Kasumi-1 (cell line): ENCODE measurements at regions not wholly inside any gene's neighbourhood (a gene's known extent, or its start where the extent isn't known, plus 50 kb on each side); places are given as distances from the start of the nearest gene placed in this dataset.

Experiments used
- DNase-seq, 2 experiments: peaks; one replicate each; lab custom pipeline; 2025; lab: John Stamatoyannopoulos, UW

GRCh38 chr4:96183611-96184010 is 343.7 kb downstream of the PDHA2 start:
- DNase-seq = no peak

- DNase-seq = no peak
These were observed 346.7 kb downstream of the PDHA2 start for GRCh38 chr4:96186593-96186992.

DNA sequence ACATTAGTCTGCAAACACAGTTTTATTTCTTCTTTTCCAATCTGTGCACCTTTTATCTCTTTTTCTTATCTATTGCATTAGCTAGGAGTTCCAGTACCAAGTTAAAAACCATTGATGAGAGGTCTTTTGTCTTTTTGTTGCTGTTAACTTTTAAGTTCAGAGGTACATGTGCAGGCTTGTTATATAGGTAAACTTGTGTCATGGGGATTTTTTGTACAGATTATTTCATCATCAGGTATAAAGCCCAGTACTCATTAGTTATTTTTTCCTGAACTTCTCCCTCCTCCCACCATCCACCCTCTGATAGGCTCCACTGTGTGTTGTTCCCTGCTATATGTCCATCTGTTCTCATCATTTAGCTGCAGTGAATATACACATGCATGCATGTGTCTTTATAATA is 349.9 kb downstream of the PDHA2 start:
- DNase-seq = no peak

GRCh38 chr4:96193061-96193460 is 353.2 kb downstream of the PDHA2 start:
- no peak for DNase-seq

DNA sequence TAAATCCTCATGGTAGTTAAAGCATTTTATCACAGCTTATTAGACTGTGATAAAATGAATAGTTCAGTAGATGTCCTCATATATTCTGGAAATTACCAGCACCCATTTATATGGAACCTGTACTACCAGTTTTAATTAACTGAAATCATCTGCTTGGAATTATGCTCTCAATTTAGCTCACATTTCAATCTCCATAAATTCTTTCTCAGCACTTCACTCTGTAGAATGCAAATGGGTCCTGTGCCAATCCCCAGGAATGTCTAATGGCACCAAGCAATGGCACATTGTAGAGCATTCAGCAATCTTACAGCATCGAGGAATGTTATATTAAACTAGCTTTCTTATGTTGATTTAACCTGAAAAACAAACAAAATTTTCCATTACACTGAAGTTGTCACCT is 355.1 kb downstream of the PDHA2 start:
- no peak for DNase-seq

DNA sequence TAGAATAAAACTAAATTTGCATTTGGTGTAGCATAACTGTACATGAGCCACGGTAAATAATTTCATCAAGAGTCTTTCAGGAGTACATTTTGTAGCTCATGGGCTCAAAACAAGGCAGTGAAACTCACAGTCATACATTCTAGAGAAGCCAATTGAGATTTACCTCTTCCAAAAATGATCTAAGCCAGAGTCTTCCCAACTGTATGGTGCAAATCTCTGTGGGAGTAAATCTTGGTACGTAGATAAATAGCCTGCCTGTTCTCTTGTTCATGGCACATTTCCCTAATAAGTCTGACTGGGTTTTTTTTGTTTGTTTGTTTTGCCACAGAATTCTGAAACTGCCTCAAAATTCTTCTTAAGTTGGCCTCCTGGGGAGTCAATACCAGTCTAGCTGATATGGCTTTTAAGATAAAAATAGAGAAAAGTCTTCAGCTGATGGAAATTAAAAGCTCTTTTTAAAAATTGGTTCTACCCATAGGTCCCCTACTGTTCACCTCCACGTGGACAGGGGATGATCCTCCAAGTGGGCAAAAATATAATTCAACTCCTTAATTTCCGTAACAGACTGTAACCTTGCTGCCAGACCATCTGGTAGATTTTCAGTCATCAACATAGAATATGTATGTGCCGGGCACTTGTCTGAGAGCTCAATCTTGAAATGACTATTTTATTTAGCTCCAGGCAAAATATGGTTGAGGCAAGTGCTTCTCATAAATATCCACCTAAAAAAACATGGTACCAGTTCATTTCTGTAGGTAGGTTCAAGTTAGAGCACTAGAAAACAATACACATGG is 365.4 kb downstream of the PDHA2 start:
- no peak for DNase-seq

- DNase-seq = no peak
These were observed 387.6 kb downstream of the PDHA2 start for GRCh38 chr4:96227515-96227914.

DNA sequence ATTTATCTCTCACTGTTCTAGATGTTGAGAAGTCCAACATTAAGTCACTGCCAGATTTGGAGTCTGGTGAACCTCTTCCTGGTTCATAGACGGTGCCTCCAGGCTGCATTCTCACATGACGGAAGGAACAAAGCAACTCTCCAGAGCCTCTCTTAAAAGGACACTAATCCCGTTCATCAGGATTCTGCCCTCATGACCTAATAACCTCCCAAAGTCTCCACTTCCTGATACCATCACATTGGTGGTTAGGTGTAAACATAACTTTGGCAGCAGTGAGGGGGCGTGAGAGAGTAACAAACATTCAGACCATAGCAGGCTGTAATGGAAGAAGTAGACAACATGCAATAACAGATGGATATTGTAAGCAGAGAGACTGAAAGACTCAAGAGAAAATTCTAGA is 388.6 kb downstream of the PDHA2 start:
- DNase-seq = no peak

DNA sequence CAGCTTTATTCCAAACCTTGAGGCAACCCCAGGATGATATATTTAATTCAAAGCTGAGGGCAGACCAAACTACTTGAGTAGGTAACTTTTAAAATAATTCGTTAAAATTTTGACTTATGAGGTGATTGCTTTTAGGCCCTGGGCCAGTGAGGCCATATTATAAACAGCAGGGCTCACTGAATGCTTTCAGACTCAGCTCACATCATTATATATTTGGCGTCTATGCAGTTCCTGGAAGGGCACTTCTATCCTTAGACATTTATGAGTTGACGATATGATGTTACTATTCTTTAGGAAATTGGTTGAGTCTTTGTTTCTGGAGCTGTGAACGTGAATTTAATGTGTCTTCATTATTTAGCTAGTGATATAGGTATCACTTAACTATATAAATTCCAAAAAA is 400.1 kb downstream of the PDHA2 start:
- DNase-seq = no peak

DNA sequence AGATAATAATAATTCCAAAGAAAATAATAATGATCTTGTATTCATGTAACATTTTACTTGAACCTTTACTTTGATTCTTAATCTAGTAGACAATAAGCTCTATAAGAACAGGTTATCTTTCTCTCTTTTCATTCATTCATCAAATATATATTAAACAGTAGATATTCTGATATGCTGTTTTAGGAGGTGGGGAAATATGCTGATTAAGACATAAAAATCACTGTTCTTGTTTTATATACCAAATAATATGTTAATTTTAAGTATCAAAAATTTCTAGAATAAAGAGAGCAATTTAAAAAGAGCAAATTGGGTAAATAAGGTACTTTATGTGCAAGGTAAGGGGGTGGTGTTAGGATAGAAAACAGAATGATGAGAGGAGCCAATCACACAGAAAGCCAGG is 401.9 kb downstream of the PDHA2 start:
- no peak for DNase-seq

DNA sequence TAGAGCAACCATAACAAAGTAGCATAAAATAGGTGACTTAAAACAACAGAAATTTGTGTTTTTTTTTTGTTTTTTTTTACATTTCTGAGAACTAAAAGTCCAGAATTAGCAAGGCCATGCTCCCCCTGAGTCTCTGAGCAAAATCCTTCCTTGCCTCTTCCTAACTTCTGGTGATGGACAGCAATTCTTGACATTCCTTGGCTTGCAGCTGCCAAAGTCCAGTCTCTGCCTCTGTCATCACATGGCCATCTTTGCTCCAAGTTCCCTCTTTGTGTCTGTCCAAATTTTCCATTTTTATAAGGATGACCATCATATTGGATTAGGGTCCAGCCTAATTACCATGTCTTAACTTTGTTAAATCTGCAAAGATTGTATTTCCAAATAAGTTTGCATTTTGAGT is 407.2 kb downstream of the PDHA2 start:
- no peak for DNase-seq

DNA sequence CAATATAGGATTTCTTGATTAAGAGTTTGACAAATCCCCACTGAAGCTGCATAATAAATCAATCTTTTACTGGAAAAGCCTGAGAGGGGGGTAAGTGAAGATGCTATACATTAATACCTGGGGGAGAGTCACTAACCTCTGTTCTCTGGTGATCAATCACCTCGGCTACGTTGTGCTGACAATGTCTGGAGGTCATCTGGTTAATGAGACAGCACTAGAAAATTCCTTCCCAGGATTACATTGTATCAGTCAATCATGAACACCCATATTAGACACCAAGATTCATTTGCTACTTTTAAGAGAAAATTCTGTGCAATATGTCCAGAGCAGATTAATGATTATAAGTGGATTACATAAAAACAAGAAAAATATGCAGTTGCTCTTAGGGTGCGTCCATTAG is 408.3 kb downstream of the PDHA2 start:
- no peak for DNase-seq

DNA sequence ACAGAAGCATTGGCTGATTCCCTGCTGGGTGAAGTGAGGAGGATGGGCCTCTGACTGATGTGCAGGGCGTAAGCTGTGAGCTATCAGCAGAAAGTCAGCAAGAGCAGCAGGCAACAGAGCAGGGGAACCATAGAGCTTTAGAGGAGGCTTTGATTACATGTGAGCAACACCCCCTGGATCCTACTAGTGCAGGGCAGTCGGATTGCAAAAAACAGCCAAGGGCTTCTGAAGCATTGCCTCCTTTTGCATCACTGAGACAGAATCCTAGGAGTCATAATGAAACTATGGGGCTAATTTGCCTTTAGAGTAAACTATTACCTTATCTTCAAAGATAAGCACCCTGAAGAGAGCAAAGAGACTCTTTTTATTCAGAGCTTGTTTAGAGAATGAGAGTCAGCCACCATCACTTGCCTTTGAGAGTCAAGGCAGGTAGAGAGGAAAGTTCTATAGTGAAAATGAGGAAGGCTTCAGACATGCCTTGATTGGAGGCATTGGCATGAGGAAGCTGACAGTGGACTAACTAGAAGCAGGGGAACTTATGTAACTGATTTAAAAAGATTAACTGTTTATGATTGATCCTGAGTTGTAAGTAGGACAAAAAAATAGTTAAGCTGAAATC is 420.3 kb downstream of the PDHA2 start:
- no peak for DNase-seq

DNA sequence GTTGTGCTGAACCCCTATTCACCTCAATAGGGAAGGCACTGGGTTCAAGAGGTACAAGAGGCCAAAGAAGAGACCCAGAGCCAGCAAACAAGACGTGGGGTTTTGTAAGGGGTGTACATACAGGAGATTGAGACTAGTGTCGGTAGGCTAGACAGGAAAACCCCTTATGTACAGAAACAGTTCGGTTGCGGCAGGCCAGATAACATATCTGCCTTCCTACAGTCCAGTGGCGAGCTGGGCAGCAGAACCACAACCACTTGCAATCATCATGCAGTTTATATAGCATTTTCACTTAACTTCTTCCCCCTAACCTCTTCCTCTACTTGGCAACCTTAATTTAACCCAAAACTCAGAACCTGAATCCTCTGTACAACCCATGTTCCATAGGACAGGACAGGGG is 422.2 kb downstream of the PDHA2 start:
- DNase-seq = no peak

DNA sequence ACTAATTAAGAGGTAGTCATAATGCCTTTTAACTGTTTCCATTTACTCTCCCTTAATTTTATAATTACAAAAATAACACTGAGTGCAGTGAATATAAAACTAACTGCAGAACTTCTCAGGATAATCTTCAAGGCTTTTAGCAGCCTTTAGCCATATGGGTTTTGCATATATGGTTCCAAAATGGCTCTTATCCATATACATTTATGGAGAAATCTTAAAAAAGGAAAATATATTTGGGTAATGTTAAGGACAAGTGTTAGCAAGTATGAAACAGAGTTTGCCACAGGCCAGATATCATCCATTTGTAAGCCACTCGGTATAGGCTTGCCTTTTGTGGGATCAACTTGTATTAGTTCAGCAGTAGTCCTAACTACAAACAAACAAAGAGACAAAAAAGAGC is 423.4 kb downstream of the PDHA2 start:
- DNase-seq = no peak

DNA sequence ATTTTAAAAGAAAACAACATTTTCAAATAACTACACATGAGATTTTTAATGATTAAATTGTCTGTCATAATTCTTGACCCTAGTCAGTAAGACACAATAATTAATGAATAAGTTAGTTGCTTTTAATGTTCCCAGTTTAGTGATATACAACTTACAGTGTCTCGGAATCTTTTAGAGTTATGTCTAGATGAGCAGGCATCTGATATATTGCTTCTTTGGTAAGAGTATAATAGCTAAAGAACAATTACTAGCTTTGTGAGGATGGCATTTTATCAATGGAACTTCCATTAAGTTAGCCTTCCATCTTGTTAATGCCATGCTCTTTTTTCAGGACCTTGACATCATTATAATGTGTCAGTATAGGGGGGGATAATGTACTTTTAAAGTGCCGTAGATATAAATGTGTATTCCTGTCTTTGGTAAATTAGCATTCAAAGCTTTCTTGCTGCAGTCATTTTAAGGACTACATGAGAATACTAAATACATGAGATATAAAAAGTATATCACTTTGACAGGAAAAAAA is 425.1 kb downstream of the PDHA2 start:
- no peak for DNase-seq

- no peak for DNase-seq
These were observed 453.9 kb downstream of the PDHA2 start for GRCh38 chr4:96293806-96294205.

DNA sequence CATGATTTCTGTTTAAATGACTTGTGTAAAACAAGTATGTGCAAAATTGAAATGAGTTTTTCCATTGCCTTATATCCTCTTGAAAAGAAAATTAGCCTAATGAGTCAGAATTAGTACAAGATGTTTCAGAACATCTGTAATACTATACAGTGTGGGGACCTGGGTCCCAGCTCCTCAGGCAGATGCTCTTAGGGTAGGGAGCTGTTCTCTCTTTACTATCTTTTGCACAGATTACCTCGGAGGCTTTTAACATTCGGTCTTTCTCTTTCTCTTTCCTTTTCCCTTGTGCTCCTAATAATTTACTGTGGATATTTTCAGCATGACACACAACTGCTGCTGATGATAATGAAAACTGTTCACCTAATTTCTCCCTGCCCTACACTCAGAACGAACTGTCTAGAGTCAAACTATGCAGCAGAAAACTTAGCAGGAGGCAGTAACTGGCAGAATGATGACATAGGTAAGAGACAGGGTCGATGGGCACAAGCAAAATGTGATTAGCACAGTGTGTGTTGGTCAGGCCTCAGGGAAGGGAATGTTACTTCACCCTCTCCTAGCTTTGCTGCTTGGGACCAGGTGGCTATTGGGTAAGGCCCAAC is 455.3 kb downstream of the PDHA2 start:
- no peak for DNase-seq

- DNase-seq = no peak
These were observed 461.8 kb downstream of the PDHA2 start for GRCh38 chr4:96301715-96302114.

DNA sequence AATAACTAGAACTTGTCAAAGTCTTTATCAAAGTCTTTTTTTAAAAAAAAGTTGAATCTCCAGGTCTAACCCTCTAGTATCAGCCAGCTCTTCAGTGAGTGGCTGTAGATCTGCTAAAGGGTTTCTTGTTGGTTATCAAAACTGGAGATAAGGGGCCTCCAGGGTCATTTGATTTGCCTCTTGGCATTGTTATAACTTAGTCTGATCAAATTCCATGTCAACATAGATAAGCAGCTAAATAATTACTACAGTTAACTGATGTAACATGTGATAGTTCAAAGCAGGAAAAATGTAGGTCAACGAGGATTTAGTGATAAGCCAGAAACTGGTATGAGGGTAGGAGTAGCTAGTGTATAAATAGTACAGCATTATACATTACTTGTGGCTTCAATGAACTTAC is 465.1 kb downstream of the PDHA2 start:
- no peak for DNase-seq

DNA sequence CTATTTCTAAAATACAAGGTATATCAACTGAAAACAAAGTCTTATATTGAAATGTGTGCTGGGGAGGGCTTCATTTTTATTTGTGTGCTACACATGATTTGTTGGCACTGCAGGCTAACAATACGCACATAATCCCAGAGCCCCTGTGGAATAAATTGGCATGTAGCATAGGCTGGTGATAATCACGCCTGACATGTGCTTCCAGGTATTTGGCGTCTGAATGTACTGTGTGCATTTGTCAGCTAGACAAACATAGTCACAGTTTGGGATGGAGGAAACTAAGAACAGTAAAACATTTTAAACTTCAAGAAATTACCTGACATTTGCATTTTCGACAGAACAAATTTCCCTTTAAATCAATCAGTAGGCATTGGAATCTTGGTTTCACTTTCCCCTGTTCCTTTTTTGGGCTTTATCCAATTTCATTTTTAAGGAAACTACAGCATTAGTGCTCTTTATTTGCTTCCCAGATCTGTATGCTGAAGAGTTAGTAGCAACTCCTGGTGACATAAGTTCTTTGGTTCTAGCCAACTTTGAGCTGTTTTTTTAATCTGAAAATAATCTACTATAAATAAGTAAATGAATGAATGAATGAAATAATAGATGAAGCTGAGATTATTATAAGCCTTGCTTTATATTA is 472.3 kb downstream of the PDHA2 start:
- DNase-seq = no peak

GRCh38 chr4:96315815-96316214 is 475.9 kb downstream of the PDHA2 start:
- no peak for DNase-seq

GRCh38 chr4:96316776-96317175 is 476.9 kb downstream of the PDHA2 start:
- DNase-seq = no peak
